ENCODE measurements at regions not wholly inside any gene's neighbourhood (a gene's known extent, or its start where the extent isn't known, plus 50 kb on each side); places are given as distances from the start of the nearest gene placed in this dataset.

GRCh38 chr11:98874050-98874449 is 146.7 kb upstream of the CNTN5 start:
- 68 to 76% methylated on average over 2 of the region's 2 CpGs for WGBS, 2 donors (ENCODE audit: low coverage in 1 of 2)
- Histone ChIP-seq H3K27ac (no peak overlapping the region), H3K4me3 (no peak overlapping the region), H3K4me1 (no peaks in the 10 kb centered on the region), H3K27me3 (no peaks in the 10 kb centered on the region), H3K9me3 (peaks cover 0 to 4% of the 10 kb centered on the region in 2 donors), H3K36me3 (no peaks in the 10 kb centered on the region)
- intact Hi-C loops (cut with DNase I; ENCODE audit: low total_unique reads): no loop called here
- in situ Hi-C loops (cut with MboI; ENCODE audit: low pct_ligation_motif_present in 1 of 4, low pct_unique_long_range_greater_than_20kb in 1 of 4, low sequenced_read_pairs in 3 of 4): no loop called here
- TF ChIP-seq POLR2AphosphoS5 (IDR thresholded peaks at IDR 0.05): no peak
- TF ChIP-seq CTCF (IDR thresholded peaks at IDR 0.05): no peak
- no peak for TF ChIP-seq POLR2A (IDR thresholded peaks at IDR 0.05)
- TF ChIP-seq EP300 (IDR thresholded peaks at IDR 0.05; ENCODE audit: low read depth): no peak
- DNase-seq: no peak

- Histone ChIP-seq H3K36me3 (no peaks in the 10 kb centered on the region), H3K27me3 (no peaks in the 10 kb centered on the region), H3K27ac (no peak overlapping the region), H3K4me3 (no peak overlapping the region), H3K9me3 (peaks cover 0 to 3% of the 10 kb centered on the region in 2 donors), H3K4me1 (no peaks in the 10 kb centered on the region)
- intact Hi-C loops (cut with DNase I; ENCODE audit: low total_unique reads): no loop called here
- in situ Hi-C loops (cut with MboI; ENCODE audit: low pct_ligation_motif_present in 1 of 4, low pct_unique_long_range_greater_than_20kb in 1 of 4, low sequenced_read_pairs in 3 of 4): no loop called here
- no peak for DNase-seq
- no peak for TF ChIP-seq CTCF (IDR thresholded peaks at IDR 0.05)
- TF ChIP-seq POLR2A (IDR thresholded peaks at IDR 0.05): no peak
- no peak for TF ChIP-seq EP300 (IDR thresholded peaks at IDR 0.05; ENCODE audit: low read depth)
- TF ChIP-seq POLR2AphosphoS5 (IDR thresholded peaks at IDR 0.05): no peak
- 82 to 86% methylated on average over 1 of the region's 1 CpG for WGBS, 2 donors (ENCODE audit: low coverage in 1 of 2)
These were observed 124.8 kb upstream of the CNTN5 start for GRCh38 chr11:98895936-98896335.

- WGBS, 2 donors (ENCODE audit: low coverage in 1 of 2): 36% methylated on average over 1 of the region's 1 CpG
These were observed 79.8 kb upstream of the CNTN5 start for GRCh38 chr11:98940913-98941312.

GRCh38 chr11:98944461-98944860 is 76.3 kb upstream of the CNTN5 start:
- in situ Hi-C loops (cut with MboI; ENCODE audit: low pct_ligation_motif_present in 1 of 4, low pct_unique_long_range_greater_than_20kb in 1 of 4, low sequenced_read_pairs in 3 of 4) (no loop called here), intact Hi-C loops (cut with DNase I; ENCODE audit: low total_unique reads) (no loop called here)
- H3K4me1 ChIP-seq: no peaks in the 10 kb centered on the region
- no peak for DNase-seq
- H3K4me3 ChIP-seq: no peak overlapping the region
- 89 to 93% methylated on average over 2 of the region's 2 CpGs for WGBS, 2 donors (ENCODE audit: low coverage in 1 of 2)
- no peaks in the 10 kb centered on the region for H3K27me3 ChIP-seq
- TF ChIP-seq CTCF (IDR thresholded peaks at IDR 0.05) (no peak), POLR2AphosphoS5 (IDR thresholded peaks at IDR 0.05) (no peak), POLR2A (IDR thresholded peaks at IDR 0.05) (no peak), EP300 (IDR thresholded peaks at IDR 0.05; ENCODE audit: low read depth) (no peak)
- H3K36me3 ChIP-seq: no peaks in the 10 kb centered on the region
- H3K27ac ChIP-seq: no peak overlapping the region
- H3K9me3 ChIP-seq: no peaks in the 10 kb centered on the region

More at GRCh38 chr11:98940913-98941312, 79.8 kb upstream of the CNTN5 start:
- Histone ChIP-seq H3K4me1 (no peaks in the 10 kb centered on the region), H3K4me3 (no peak overlapping the region), H3K27me3 (no peaks in the 10 kb centered on the region), H3K9me3 (peaks cover 0 to 4% of the 10 kb centered on the region in 2 donors), H3K36me3 (no peaks in the 10 kb centered on the region), H3K27ac (no peak overlapping the region)
- no peak for DNase-seq
- intact Hi-C loops (cut with DNase I; ENCODE audit: low total_unique reads) (no loop called here), in situ Hi-C loops (cut with MboI; ENCODE audit: low pct_ligation_motif_present in 1 of 4, low pct_unique_long_range_greater_than_20kb in 1 of 4, low sequenced_read_pairs in 3 of 4) (no loop called here)
- TF ChIP-seq POLR2AphosphoS5 (IDR thresholded peaks at IDR 0.05) (no peak), POLR2A (IDR thresholded peaks at IDR 0.05) (no peak), CTCF (IDR thresholded peaks at IDR 0.05) (no peak), EP300 (IDR thresholded peaks at IDR 0.05; ENCODE audit: low read depth) (no peak)
